ENCODE measurements at regions not wholly inside any gene's neighbourhood (a gene's known extent, or its start where the extent isn't known, plus 50 kb on each side); places are given as distances from the start of the nearest gene placed in this dataset.

DNA sequence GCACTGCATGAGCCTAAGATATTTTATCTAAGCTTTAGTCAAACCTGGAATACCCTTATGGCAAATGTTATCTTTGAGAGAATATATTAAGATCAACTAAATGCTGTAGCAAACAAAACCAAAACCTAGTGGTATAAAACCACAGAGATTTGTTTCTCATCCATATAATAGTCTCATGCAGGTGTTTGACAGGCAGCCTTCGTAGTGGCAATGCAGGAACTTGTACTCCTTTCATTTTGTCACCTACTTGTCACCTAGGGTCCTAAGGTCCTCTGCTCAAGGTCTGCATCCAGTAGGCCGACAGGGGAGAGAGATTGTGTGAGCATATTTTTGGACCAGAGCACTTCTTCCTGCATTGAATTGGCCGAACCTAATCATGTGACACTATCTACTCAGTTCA lies 352.6 kb downstream of the GPR37 start:
- Mint-ChIP-seq H3K27ac (no peak overlapping the region), H3K27me3 (ENCODE audit: low read depth in 3 of 3) (no peaks in the 10 kb centered on the region), H3K9me3 (peaks cover 2 to 20% (median 6%) of the 10 kb centered on the region in 6 donors), H3K36me3 (no peaks in the 10 kb centered on the region), H3K4me3 (no peak overlapping the region), H3K4me1 (no peaks in the 10 kb centered on the region)
- DNase-seq: no peak

DNA sequence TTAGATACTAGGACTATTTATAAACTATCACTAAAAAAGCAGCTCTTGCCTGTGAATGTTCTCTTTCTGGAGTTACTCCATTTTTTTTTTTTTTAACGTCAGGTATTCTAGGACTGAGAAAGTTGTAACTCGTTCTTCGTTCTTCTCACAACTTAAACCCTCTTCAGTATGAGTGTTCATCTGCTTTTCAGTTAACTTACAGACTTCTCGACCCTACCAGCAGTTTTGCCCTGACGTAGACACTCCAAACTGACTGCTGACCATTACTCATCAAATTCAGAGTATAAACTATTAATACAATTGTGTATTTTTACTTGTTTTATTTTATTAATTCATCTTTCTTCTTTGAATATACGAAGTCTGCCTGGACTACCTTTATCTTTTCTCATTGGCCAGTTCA lies 353.1 kb downstream of the GPR37 start:
- H3K4me1 Mint-ChIP-seq: no peaks in the 10 kb centered on the region
- H3K4me3 Mint-ChIP-seq: no peak overlapping the region
- DNase-seq: no peak
- no peaks in the 10 kb centered on the region for H3K36me3 Mint-ChIP-seq
- H3K27me3 Mint-ChIP-seq (ENCODE audit: low read depth in 3 of 3): no peaks in the 10 kb centered on the region
- H3K27ac Mint-ChIP-seq: no peak overlapping the region
- H3K9me3 Mint-ChIP-seq: peaks cover 2 to 20% (median 6%) of the 10 kb centered on the region in 6 donors

DNA sequence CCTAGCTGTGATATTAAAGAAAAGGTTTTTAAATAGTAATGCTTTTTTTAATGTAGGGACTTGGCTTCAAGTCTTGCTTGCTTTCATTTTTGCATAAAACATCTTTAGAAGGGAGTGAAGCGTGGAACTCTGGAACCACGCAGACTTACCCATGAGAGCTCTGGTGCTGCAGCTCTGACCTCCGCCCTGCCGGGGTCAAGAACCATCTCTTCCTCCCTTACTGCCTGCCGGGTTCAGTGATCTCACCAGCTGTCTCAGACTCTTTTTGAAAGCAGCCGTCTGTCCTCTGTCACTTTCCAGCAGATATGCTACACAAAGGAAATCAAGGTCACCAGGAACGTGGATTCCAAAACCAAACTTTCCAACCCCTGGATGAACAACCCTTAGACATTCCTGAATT lies 353.8 kb downstream of the GPR37 start:
- H3K27ac Mint-ChIP-seq: no peak overlapping the region

DNA sequence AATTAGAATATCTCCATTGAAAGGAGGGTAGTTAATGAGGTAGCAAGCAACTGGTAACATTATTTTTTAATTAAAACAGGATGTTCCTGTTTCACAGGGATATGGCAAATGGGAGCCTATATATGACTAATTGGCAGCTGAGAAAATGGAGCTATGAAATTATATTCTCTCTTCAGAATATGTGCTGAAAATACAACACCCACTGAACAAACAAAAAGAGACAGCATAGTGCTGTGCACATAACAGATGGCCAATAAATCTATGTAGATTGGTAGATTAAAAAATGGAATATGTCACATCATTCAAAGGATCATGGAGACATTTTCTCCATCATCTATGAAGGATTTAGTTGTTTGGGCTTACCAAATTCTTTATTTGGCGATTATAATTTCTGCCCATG lies 362.0 kb downstream of the GPR37 start:
- Mint-ChIP-seq H3K27ac (no peak overlapping the region), H3K4me3 (no peak overlapping the region), H3K4me1 (no peaks in the 10 kb centered on the region), H3K27me3 (ENCODE audit: low read depth in 3 of 3) (no peaks in the 10 kb centered on the region), H3K9me3 (peaks cover 3 to 33% (median 12%) of the 10 kb centered on the region in 6 donors), H3K36me3 (no peaks in the 10 kb centered on the region)
- DNase-seq: no peak

More for the DNA sequence above, 353.8 kb downstream of the GPR37 start:
- H3K36me3 Mint-ChIP-seq: no peaks in the 10 kb centered on the region
- H3K4me1 Mint-ChIP-seq: no peaks in the 10 kb centered on the region
- peaks cover 0 to 20% (median 4%) of the 10 kb centered on the region in 6 donors for H3K9me3 Mint-ChIP-seq
- DNase-seq: no peak
- no peaks in the 10 kb centered on the region for H3K27me3 Mint-ChIP-seq (ENCODE audit: low read depth in 3 of 3)
- no peak overlapping the region for H3K4me3 Mint-ChIP-seq

DNA sequence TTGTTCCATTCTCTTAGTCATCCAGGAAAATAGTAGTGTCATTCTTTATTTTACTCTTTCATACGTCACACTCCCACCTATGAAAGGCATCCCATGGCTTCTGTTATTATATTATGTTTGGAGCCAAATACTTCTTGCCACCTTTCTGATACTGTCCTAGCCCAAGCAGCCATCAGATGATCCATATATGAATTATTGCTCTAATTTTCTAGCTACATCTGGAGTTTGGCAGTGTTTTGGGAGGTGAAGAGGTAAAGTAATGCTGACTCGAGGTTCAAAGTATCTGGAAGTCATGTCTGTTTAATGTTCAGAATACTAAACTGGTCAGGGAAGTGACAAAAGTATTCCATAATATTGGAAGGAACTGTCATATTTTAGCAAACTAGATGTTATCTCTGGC lies 362.5 kb downstream of the GPR37 start:
- Mint-ChIP-seq H3K27ac (no peak overlapping the region), H3K36me3 (no peaks in the 10 kb centered on the region), H3K4me1 (no peaks in the 10 kb centered on the region), H3K27me3 (ENCODE audit: low read depth in 3 of 3) (no peaks in the 10 kb centered on the region), H3K4me3 (no peak overlapping the region), H3K9me3 (peaks cover 3 to 29% (median 12%) of the 10 kb centered on the region in 6 donors)
- DNase-seq: no peak

DNA sequence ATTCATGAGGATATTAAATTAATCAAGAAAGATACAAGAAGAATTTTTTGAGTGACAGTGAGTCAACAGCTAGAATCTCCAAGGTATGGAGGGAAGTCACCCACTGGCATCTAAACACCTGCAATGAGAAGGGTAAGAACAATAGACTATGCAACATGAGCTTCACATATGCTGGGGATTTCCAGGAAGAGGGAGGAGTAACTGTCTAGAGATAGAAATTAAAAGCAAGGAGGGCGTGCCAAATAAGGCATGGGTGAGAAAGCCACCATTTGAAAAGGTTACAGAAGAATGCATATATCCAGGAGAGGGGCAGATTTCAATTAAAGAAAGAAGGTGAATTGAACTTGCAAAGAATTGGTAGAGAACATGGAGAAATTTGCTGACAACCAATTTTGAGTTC lies 365.7 kb downstream of the GPR37 start:
- Mint-ChIP-seq H3K36me3 (peaks cover 0 to 6% (median 0%) of the 10 kb centered on the region in 3 donors), H3K9me3 (peaks cover 5 to 41% (median 22%) of the 10 kb centered on the region in 6 donors), H3K27ac (no peak overlapping the region), H3K4me3 (no peak overlapping the region), H3K27me3 (ENCODE audit: low read depth in 3 of 3) (no peaks in the 10 kb centered on the region), H3K4me1 (no peaks in the 10 kb centered on the region)
- no peak for DNase-seq

DNA sequence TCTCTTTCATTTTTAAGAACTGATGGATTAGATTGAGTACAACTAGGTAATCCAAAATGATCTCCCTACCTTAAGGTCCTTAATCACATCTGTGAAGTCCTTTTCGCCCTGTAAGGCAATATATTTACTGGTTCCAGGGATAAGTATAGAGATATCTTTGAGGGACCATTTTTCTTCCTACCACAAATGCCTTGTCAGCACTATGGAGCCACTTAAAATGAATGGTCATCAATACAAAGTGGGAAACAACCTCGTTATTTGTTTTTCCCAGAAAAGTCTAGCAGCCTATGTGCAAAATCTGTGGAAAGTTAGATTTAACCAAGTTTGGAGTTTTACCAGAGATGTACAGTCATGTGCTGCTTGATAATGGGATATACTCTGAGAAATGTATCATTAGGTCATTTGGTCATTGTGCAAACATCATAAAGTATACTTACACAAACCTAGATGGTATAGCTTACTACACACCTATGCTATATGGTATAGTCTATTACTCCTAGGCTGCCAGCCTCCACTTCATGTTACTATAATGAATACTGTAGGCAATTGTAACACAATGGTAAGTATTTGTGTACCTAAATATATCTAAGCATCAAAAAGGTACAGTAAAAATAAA lies 366.2 kb upstream of the TMEM229A start:
- H3K4me1 Mint-ChIP-seq: no peaks in the 10 kb centered on the region
- H3K27ac Mint-ChIP-seq: no peak overlapping the region
- H3K4me3 Mint-ChIP-seq: no peak overlapping the region
- no peak for DNase-seq
- peaks cover 5 to 42% (median 22%) of the 10 kb centered on the region in 6 donors for H3K9me3 Mint-ChIP-seq
- H3K36me3 Mint-ChIP-seq: peaks cover 0 to 6% (median 0%) of the 10 kb centered on the region in 3 donors
- H3K27me3 Mint-ChIP-seq (ENCODE audit: low read depth in 3 of 3): no peaks in the 10 kb centered on the region

DNA sequence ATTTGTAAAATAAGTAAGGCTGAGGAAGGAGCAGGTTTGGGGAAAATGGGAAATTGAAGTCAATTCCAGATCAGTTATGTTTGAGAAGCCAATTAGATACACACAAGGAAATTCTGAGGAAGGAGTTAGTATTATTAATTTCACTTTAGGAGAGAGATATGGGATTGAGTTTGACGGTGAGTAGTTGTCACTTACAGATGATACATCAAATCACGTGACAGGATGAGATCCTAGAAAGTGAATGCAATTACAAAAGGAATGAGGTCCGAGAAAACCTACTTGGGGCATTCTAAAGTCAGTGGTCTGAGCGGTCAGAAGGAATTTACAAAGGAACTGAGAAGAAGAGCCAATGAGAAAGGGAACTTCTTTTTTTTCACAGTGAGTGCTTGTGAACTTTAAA lies 364.3 kb upstream of the TMEM229A start:
- Mint-ChIP-seq H3K9me3 (peaks cover 5 to 42% (median 16%) of the 10 kb centered on the region in 6 donors), H3K36me3 (peaks cover 0 to 6% (median 0%) of the 10 kb centered on the region in 3 donors), H3K27me3 (ENCODE audit: low read depth in 3 of 3) (no peaks in the 10 kb centered on the region), H3K4me1 (no peaks in the 10 kb centered on the region), H3K4me3 (no peak overlapping the region), H3K27ac (no peak overlapping the region)
- no peak for DNase-seq

DNA sequence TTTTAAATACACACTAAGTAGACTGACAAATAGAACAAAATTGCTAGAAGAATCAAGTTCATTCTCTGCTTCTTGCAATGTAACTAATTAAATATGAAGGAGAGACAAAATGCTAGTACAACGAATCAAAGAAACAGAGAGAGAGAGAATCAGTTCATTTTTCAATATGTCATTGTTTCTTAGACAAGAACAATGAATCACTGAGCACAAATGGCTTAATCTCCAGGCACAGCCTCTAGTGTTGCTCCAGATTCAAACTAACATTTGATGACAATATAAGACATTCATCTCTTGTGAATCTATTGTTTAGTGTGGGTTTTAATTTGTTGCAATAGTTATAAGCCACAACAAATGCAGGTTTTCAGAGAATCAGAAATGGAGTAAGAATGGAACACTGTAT lies 357.4 kb upstream of the TMEM229A start:
- H3K4me3 Mint-ChIP-seq: no peak overlapping the region
- no peaks in the 10 kb centered on the region for H3K27me3 Mint-ChIP-seq (ENCODE audit: low read depth in 3 of 3)
- H3K27ac Mint-ChIP-seq: no peak overlapping the region
- peaks cover 1 to 15% (median 5%) of the 10 kb centered on the region in 6 donors for H3K9me3 Mint-ChIP-seq
- H3K36me3 Mint-ChIP-seq: no peaks in the 10 kb centered on the region
- no peaks in the 10 kb centered on the region for H3K4me1 Mint-ChIP-seq
- DNase-seq: no peak

DNA sequence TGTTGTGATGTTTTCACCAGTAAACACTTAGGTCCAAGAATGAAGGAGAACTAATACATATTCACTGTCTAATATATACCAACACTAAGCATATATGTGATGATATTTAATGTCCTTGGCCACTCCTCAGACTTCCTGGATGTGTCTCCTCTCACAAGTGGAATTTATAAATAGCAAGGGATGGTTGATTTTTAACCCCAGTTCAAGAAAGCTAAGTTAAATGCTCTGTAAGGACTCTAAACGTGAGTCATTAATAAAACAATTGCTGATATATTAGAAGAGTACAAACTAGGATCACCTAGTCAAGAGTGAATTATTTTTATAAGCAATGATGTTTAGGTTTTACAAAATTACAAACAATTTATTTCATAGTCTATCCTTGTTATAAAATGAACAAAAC lies 355.9 kb upstream of the TMEM229A start:
- no peaks in the 10 kb centered on the region for H3K27me3 Mint-ChIP-seq (ENCODE audit: low read depth in 3 of 3)
- peaks cover 0 to 15% (median 6%) of the 10 kb centered on the region in 6 donors for H3K9me3 Mint-ChIP-seq
- H3K4me3 Mint-ChIP-seq: no peak overlapping the region
- no peaks in the 10 kb centered on the region for H3K36me3 Mint-ChIP-seq
- H3K27ac Mint-ChIP-seq: no peak overlapping the region
- DNase-seq: no peak
- H3K4me1 Mint-ChIP-seq: no peaks in the 10 kb centered on the region

DNA sequence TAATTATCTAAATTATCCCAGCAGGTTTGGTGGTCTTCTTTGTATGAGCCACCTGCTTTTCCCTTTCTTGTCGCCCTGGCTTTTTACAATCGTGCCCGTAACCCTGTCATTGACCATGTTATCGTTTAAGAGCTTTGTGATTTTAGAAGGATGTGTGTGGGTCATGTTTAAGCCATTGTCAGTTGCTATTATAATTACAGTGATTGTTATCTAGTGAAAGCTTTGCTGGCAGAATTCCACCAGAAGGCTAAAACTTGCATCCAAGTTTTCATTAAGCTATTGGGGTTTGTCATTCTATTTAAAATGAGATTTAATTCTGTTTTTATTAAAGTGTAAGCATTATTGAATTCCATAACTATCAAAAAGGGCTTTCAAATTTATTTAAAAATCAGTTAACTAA lies 354.2 kb upstream of the TMEM229A start:
- no peaks in the 10 kb centered on the region for H3K36me3 Mint-ChIP-seq
- peaks cover 0 to 24% (median 9%) of the 10 kb centered on the region in 6 donors for H3K9me3 Mint-ChIP-seq
- no peaks in the 10 kb centered on the region for H3K27me3 Mint-ChIP-seq (ENCODE audit: low read depth in 3 of 3)
- DNase-seq: no peak
- no peak overlapping the region for H3K27ac Mint-ChIP-seq
- no peak overlapping the region for H3K4me3 Mint-ChIP-seq
- no peaks in the 10 kb centered on the region for H3K4me1 Mint-ChIP-seq

DNA sequence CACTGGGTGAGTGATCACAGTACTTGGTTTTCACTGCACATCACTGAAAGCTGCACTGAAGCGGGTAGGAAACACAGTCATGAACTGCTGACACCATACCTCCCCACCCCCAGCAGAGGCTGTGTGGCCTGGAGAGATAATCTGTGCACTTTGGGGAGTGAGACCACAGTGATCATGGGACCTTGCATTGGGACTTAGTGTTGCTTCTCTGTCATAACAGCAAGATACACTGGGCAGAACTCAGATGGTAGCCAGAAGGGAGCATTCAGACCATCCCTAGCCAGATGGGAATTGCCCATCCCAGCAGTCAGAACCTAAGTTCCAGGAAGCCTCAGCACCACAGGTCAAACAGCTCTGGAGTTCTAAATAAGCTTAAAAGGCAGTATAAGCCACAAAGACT lies 346.4 kb upstream of the TMEM229A start:
- no peak for DNase-seq
- Mint-ChIP-seq H3K27me3 (ENCODE audit: low read depth in 3 of 3) (peaks cover 0 to 2% (median 0%) of the 10 kb centered on the region in 3 donors), H3K4me1 (no peaks in the 10 kb centered on the region), H3K4me3 (no peak overlapping the region), H3K27ac (no peak overlapping the region), H3K9me3 (peaks cover 3 to 59% (median 36%) of the 10 kb centered on the region in 6 donors), H3K36me3 (no peaks in the 10 kb centered on the region)

DNA sequence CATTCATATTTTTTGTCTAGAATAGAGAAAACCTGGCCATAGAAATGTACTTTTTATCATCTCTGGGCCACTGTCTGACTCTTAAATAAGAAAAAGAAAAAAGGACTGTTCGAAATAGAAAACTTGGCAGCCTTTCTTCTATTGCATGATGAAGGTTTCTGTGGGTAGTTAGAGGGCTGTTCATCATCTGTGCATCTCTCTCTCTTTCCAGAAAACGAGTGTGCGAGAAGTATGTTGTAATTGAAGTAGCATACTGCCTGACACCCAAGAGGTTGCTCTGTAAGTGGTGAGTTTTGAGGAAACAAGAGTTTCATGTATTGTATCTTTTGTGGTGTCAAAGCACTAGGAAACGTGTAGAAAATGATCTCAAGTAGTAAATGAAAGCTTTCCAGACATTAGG lies 343.2 kb upstream of the TMEM229A start:
- H3K4me1 Mint-ChIP-seq: no peaks in the 10 kb centered on the region
- no peak overlapping the region for H3K4me3 Mint-ChIP-seq
- H3K9me3 Mint-ChIP-seq: peaks cover 3 to 47% (median 26%) of the 10 kb centered on the region in 6 donors
- H3K27ac Mint-ChIP-seq: no peak overlapping the region
- H3K36me3 Mint-ChIP-seq: no peaks in the 10 kb centered on the region
- no peak for DNase-seq
- peaks cover 0 to 2% (median 0%) of the 10 kb centered on the region in 3 donors for H3K27me3 Mint-ChIP-seq (ENCODE audit: low read depth in 3 of 3)

DNA sequence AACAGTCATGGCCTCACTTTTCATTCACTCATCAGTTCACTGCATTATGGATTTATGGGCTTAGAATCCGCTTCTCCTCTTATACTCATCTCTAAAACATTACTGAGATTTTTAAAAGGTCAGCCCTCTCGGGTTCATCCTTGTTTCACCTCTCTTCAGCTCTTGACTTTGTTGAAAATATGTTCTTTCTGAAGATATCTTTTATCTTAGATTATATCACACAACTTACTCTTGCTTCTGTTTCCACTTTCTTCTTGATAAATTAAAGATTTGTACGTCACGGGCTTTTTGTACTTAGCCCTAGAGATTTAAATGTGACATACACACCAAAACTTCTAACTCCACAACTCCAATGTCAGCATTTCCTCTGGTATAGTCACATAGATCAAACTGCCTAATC lies 342.5 kb upstream of the TMEM229A start:
- H3K27ac Mint-ChIP-seq: no peak overlapping the region
- no peak for DNase-seq
- H3K4me3 Mint-ChIP-seq: no peak overlapping the region
- no peaks in the 10 kb centered on the region for H3K4me1 Mint-ChIP-seq
- peaks cover 3 to 44% (median 23%) of the 10 kb centered on the region in 6 donors for H3K9me3 Mint-ChIP-seq
- H3K36me3 Mint-ChIP-seq: no peaks in the 10 kb centered on the region
- H3K27me3 Mint-ChIP-seq (ENCODE audit: low read depth in 3 of 3): peaks cover 0 to 2% (median 0%) of the 10 kb centered on the region in 3 donors

DNA sequence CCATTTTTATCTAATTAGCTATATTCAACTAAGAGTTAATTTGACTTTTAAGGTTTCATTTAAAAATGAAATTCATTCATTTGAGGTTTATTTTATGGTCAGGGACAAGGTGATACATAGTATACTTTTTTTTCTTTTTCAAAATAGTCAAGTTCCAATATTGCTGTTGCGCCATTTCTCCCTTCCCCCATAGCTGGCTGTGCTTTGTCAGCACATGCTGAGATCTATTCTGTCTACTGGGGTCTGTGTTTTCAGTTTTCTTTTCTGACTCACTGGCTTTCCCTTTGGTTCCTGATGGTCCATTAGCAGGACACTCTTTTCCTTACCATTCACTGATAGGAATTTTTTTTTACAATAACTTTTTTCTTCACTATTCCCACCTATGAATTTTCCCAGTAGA lies 336.4 kb upstream of the TMEM229A start:
- Mint-ChIP-seq H3K9me3 (peaks cover 3 to 33% (median 9%) of the 10 kb centered on the region in 6 donors), H3K4me3 (no peak overlapping the region), H3K4me1 (no peaks in the 10 kb centered on the region), H3K27ac (no peak overlapping the region), H3K27me3 (ENCODE audit: low read depth in 3 of 3) (no peaks in the 10 kb centered on the region), H3K36me3 (no peaks in the 10 kb centered on the region)
- no peak for DNase-seq
